ENCODE measurements at regions not wholly inside any gene's neighbourhood (a gene's known extent, or its start where the extent isn't known, plus 50 kb on each side); places are given as distances from the start of the nearest gene placed in this dataset.

DNA sequence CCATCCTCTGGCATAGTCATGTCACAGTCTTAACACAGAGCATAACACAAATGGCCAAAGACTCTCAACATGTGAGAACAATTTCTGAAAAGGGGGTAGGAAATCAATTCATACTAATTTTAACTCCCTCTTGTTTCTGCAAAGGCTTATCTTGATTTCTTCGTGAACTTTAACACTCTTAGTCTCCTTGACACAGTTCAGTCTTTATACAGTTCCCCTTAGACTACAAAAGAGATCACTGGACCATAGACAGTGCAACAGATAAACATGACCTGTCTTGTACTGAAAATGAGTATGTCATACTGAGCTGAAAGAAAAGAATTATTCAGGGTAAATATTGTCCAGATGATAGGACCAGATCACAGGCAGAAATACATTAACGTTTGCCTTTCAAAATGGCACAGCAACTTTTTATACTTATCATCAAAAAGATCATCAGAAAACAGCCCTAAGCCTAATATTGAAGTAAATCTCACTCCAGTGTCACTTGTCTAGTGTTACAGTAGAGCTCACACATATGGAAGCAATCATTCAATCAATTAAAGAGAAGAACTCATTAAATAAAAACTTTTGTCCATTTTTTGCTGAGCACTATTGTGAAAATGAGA lies 56.4 kb upstream of the VRK2 start:
- no peaks in the 10 kb centered on the region for H3K9me3 ChIP-seq (ENCODE audit: low read length)
- no peaks in the 10 kb centered on the region for H3K27me3 ChIP-seq (ENCODE audit: control insufficient read depth in 1 of 2, insufficient read depth in 2 of 2, low read length in 2 of 2)
- ATAC-seq: no peak
- H4K20me1 ChIP-seq (ENCODE audit: insufficient read depth, low read length): no peaks in the 10 kb centered on the region
- POLR2A ChIA-PET: no interaction called here
- no peak for DNase-seq (ENCODE audit: low spot score)
- no peak overlapping the region for H2AFZ ChIP-seq (ENCODE audit: low read length)
- no peak overlapping the region for H3K4me2 ChIP-seq (ENCODE audit: low read depth, low read length)
- no peaks in the 10 kb centered on the region for H3K36me3 ChIP-seq (replicated peaks in 1 of 2; ENCODE audit: control insufficient read depth in 1 of 2, insufficient read depth in 2 of 2, low read length in 2 of 2)
- intact Hi-C loops (cut with micrococcal nuclease; ENCODE audit: unreplicated experiment): no loop called here
- TF ChIP-seq HNRNPLL (IDR thresholded peaks at IDR 0.05; ENCODE audit: low read depth, low read length, poor library complexity, severe bottlenecking): no peak
- TF ChIP-seq, protein P1, sequence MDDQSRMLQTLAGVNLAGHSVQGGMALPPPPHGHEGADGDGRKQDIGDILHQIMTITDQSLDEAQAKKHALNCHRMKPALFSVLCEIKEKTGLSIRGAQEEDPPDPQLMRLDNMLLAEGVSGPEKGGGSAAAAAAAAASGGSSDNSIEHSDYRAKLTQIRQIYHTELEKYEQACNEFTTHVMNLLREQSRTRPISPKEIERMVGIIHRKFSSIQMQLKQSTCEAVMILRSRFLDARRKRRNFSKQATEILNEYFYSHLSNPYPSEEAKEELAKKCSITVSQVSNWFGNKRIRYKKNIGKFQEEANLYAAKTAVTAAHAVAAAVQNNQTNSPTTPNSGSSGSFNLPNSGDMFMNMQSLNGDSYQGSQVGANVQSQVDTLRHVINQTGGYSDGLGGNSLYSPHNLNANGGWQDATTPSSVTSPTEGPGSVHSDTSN (CRISPR knock-in tag; IDR thresholded peaks at IDR 0.05; ENCODE audit: borderline replicate concordance): no peak
- CTCF ChIA-PET (ENCODE audit: low intra/inter-chr PET ratio, low total read pairs): no interaction called here
- in situ Hi-C loops (cut with HindIII; ENCODE audit: extremely low pct_ligation_motif_present, low pct_unique_long_range_greater_than_20kb): no loop called here
- H3K4me3 ChIP-seq (replicated peaks in 1 of 3; ENCODE audit: insufficient read depth in 1 of 3, low read depth in 2 of 3, low read length in 3 of 3): no peak overlapping the region
- H3K4me1 ChIP-seq (ENCODE audit: insufficient read depth, low read length): no peaks in the 10 kb centered on the region
- 1% methylated on average over 2 of the region's 2 CpGs for WGBS (ENCODE audit: low lambda C conversion rate)
- no peaks in the 10 kb centered on the region for H3K79me2 ChIP-seq (ENCODE audit: insufficient read depth, low read length)
- H3K27ac ChIP-seq (ENCODE audit: extremely low read length, insufficient read depth, low read length): no peak overlapping the region
- no TSS peak for BruUV-seq (replicated peaks)
- no peak overlapping the region for H3K9ac ChIP-seq (ENCODE audit: insufficient read depth, low read depth, low read length)
- FAIRE-seq: no peak

Small RNAs in the stretch of these regions (small RNA-seq; reads per million reads assigned to genes)
- gene PPIAP63 (ENCODE audit: insufficient read depth in 2 of 3, insufficient read length in 3 of 3, low read depth in 2 of 3, low replicate concordance in 1 of 3) (0 reads per million in 3 experiments), gene RF00592 (ENCODE audit: insufficient read depth in 2 of 3, insufficient read length in 3 of 3, low read depth in 2 of 3, low replicate concordance in 1 of 3) (0 to 10.2 (median 0.65) reads per million in 3 experiments)
